HepG2 (cell line): ENCODE measurements at regions not wholly inside any gene's neighbourhood (a gene's known extent, or its start where the extent isn't known, plus 50 kb on each side); places are given as distances from the start of the nearest gene placed in this dataset.

Experiments
- ATAC-seq: fragments of 200-7000 bp; cut with Tn5 transposase; 3 replicates; pipeline ENCODE4 v1.9.1; 2020; ENCODE audit warnings: mild to moderate bottlenecking, moderate library complexity
- BruUV-seq: library from RNA; stranded (reverse); fragments of 400-500 nt; replicated peaks from 2 replicates; lab custom pipeline; 2021; lab: Mats Ljungman, UMichigan
- CTCF ChIA-PET: fragments of 300-600 bp; formaldehyde crosslinking; extraction: SDS; loops from one replicate; lab custom pipeline; 2021; ENCODE audit warnings: low total read pairs, inconsistent platforms, low intra/inter-chr PET ratio; lab: Yijun Ruan, JAX
- POLR2A ChIA-PET: fragments of 350-600 bp; sonication (Branson Sonifier 250); formaldehyde crosslinking; loops from one replicate; lab custom pipeline; 2020; ENCODE audit warnings: antibody characterized with exemption, inconsistent platforms; lab: Yijun Ruan, JAX
- DNase-seq: peaks from one replicate; pipeline ENCODE4 v3.0.0-alpha.2; 2015; ENCODE audit warnings: low spot score
- FAIRE-seq: peaks from 3 replicates; lab custom pipeline; 2011; peaks lifted over from hg19 to GRCh38; lab: Jason Lieb, UNC
- H2AFZ ChIP-seq: one replicate; pipeline ENCODE4 v1.6.1; 2011; ENCODE audit warnings: low read length, inconsistent platforms
- H3K27ac ChIP-seq: fragments of 300-600 bp; 3 replicates; pipeline ENCODE4 v1.8.0; 2011; ENCODE audit warnings: mixed run types, mild to moderate bottlenecking, mixed read lengths, low read length, inconsistent platforms; ENCODE audit not compliant: insufficient read depth; ENCODE audit errors: extremely low read length
- H3K27me3 ChIP-seq, 2 experiments: fragments of 200-600 bp in 1 of 2; 2 replicates in 1 of 2; 3 replicates in 1 of 2; pipeline versions ENCODE4 v1.6.0 to v1.8.0; 2011; ENCODE audit warnings: low read length in 2 of 2, mild to moderate bottlenecking in 2 of 2, moderate library complexity in 2 of 2, inconsistent platforms in 1 of 2; ENCODE audit not compliant: insufficient read depth in 2 of 2, control insufficient read depth in 1 of 2
- H3K36me3 ChIP-seq, 2 experiments: fragments of 200-600 bp in 1 of 2; replicated peaks in 1 of 2; 2 replicates in 1 of 2; 3 replicates in 1 of 2; pipeline versions ENCODE4 v1.5.1 to v1.8.0; 2011; ENCODE audit warnings: low read length in 2 of 2, inconsistent platforms in 1 of 2; ENCODE audit not compliant: insufficient read depth in 2 of 2, control insufficient read depth in 1 of 2
- H3K4me1 ChIP-seq: 2 replicates; pipeline ENCODE4 v1.5.1; 2012; ENCODE audit warnings: low read length, inconsistent platforms; ENCODE audit not compliant: insufficient read depth
- H3K4me2 ChIP-seq: 2 replicates; pipeline ENCODE4 v1.6.0; 2011; ENCODE audit warnings: low read depth, low read length, inconsistent platforms
- H3K4me3 ChIP-seq, 3 experiments: fragments of 200-600 bp in 1 of 3; sonication (generic), shearing (Covaris generic) in 1 of 3; replicated peaks in 1 of 3; 2 replicates each; pipeline ENCODE4 v1.5.1; 2011 to 2016; ENCODE audit warnings: low read length in 3 of 3, inconsistent platforms in 2 of 3, low read depth in 2 of 3, mild to moderate bottlenecking in 2 of 3, control low read depth in 1 of 3, mixed read lengths in 1 of 3; ENCODE audit not compliant: insufficient read depth in 1 of 3
- H3K79me2 ChIP-seq: one replicate; pipeline ENCODE4 v1.6.1; 2011; ENCODE audit warnings: low read length, inconsistent platforms; ENCODE audit not compliant: insufficient read depth
- H3K9ac ChIP-seq: 2 replicates; pipeline ENCODE4 v1.6.0; 2011; ENCODE audit warnings: mild to moderate bottlenecking, low read depth, low read length, inconsistent platforms; ENCODE audit not compliant: insufficient read depth
- H3K9me3 ChIP-seq: 2 replicates; pipeline ENCODE4 v1.5.1; 2012; ENCODE audit warnings: mild to moderate bottlenecking, low read length
- H4K20me1 ChIP-seq: 2 replicates; pipeline ENCODE4 v1.6.0; 2011; ENCODE audit warnings: inconsistent platforms, mild to moderate bottlenecking, low read length, moderate library complexity; ENCODE audit not compliant: insufficient read depth
- BRF2 ChIP-seq: sonication (generic); formaldehyde crosslinking; IDR thresholded peaks from 2 replicates; pipeline ENCODE4 v1.8.1; 2022; ENCODE audit warnings: mild to moderate bottlenecking, missing genetic modification reagents
- HOXA5 ChIP-seq: sonication (generic); formaldehyde crosslinking; IDR thresholded peaks from 2 replicates; pipeline ENCODE4 v1.4.0; 2020; ENCODE audit warnings: missing genetic modification reagents
- KAT8 ChIP-seq: IDR thresholded peaks from 2 replicates; pipeline ENCODE4 v1.6.1; 2016; ENCODE audit warnings: missing genetic modification reagents, missing compliant biosample characterization
- MAFK ChIP-seq, 2 experiments: IDR thresholded peaks in 1 of 2; conservative IDR thresholded peaks in 1 of 2; 2 replicates each; pipeline ENCODE4 v1.6.1; 2011; ENCODE audit warnings: improper control_type of control experiment in 2 of 2, low read length in 2 of 2
- NONO ChIP-seq, 2 experiments: fragments of 450-650 bp in 1 of 2; sonication (generic) in 1 of 2; formaldehyde crosslinking in 1 of 2; IDR thresholded peaks in 1 of 2; conservative IDR thresholded peaks in 1 of 2; 2 replicates each; pipeline versions ENCODE4 v1.6.1 to v1.8.0; 2017 to 2022; ENCODE audit warnings: mild to moderate bottlenecking in 1 of 2, missing genetic modification reagents in 1 of 2, moderate library complexity in 1 of 2
- SAFB2 ChIP-seq: sonication (generic); formaldehyde crosslinking; IDR thresholded peaks from 2 replicates; pipeline ENCODE4 v1.5.1; 2020; ENCODE audit warnings: missing genetic modification reagents, low read depth, mild to moderate bottlenecking, borderline replicate concordance
- SIX4 ChIP-seq: sonication (generic); formaldehyde crosslinking; IDR thresholded peaks from 2 replicates; pipeline ENCODE4 v1.4.0; 2020; ENCODE audit warnings: missing genetic modification reagents
- THAP8 ChIP-seq: sonication (generic); formaldehyde crosslinking; IDR thresholded peaks from 2 replicates; pipeline ENCODE4 v1.5.1; 2020; ENCODE audit warnings: missing genetic modification reagents, mild to moderate bottlenecking, borderline replicate concordance
- TRIM24 ChIP-seq: sonication (generic); formaldehyde crosslinking; IDR thresholded peaks from 2 replicates; pipeline ENCODE4 v1.8.0; 2022; ENCODE audit warnings: mild to moderate bottlenecking, missing genetic modification reagents
- ZFAT ChIP-seq: sonication (generic); formaldehyde crosslinking; conservative IDR thresholded peaks from 2 replicates; pipeline ENCODE4 v1.8.1; 2023; ENCODE audit warnings: missing genetic modification reagents, inconsistent platforms
- ZNF713 ChIP-seq: sonication (generic); formaldehyde crosslinking; IDR thresholded peaks from 2 replicates; pipeline ENCODE4 v1.4.0; 2020; ENCODE audit warnings: mild to moderate bottlenecking, missing genetic modification reagents
- ZNF768 ChIP-seq: sonication (generic); formaldehyde crosslinking; IDR thresholded peaks from 2 replicates; pipeline ENCODE4 v1.4.0; 2020; ENCODE audit warnings: missing genetic modification reagents
- WGBS: methylation state at CpG from one replicate; pipeline ENCODE4 v1.1.6; 2017; ENCODE audit warnings: low lambda C conversion rate; 5-methylcytosine and 5-hydroxymethylcytosine counted together
- in situ Hi-C: cut with HindIII; loops from 2 replicates; pipeline ENCODE4 v1.10.0; 2017; ENCODE audit warnings: low pct_unique_long_range_greater_than_20kb; ENCODE audit not compliant: extremely low pct_ligation_motif_present
- intact Hi-C: fragments of 100-400 bp; cut with micrococcal nuclease; formaldehyde crosslinking; loops from one replicate; pipeline ENCODE4 v1.10.0; 2022; ENCODE audit not compliant: unreplicated experiment
- TF ChIP-seq, protein P1 (sequence below): sonication (generic); formaldehyde crosslinking; conservative IDR thresholded peaks from 2 replicates; pipeline ENCODE4 v1.8.0; 2022; ENCODE audit warnings: low read depth, missing genetic modification reagents

DNA sequence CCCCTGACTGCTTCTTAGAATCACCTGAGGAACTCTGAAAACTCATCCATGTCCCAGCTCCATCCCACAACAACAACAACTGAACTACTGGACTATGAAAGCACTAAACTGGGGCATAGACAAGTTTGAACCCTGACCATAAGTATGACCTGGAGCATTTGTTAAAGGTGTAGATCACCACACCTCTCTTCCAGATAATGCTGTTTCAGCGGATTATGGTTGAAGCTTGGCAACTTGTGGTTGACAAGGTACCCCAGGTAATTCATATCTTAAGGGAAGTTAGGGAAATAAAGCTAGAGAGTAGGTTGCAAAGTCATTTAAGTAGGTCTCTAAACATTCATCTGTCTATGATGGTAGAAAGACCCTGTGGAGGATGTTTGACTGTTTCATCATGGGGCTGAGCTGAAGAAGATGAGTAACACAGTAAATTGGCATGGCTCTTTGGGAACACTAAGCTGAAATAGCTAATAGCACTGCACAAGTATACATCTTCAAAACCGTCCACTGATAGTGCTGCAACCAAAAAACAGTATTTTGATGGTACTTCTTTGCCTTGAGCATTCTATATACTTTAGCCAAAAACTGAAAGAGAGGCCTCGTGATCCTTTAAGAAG is 80.2 kb downstream of the TMEM174 start:
- H3K27ac ChIP-seq: no peak overlapping the region
- no TSS peak for BruUV-seq
- no peaks in the 10 kb centered on the region for H3K9me3 ChIP-seq
- intact Hi-C loops (no loop called here), in situ Hi-C loops (no loop called here)
- no peaks in the 10 kb centered on the region for H3K36me3 ChIP-seq
- no peak for DNase-seq
- CTCF ChIA-PET: no interaction called here
- no peak for ATAC-seq
- POLR2A ChIA-PET: no interaction called here
- H3K27me3 ChIP-seq: peaks cover 0 to 5% of the 10 kb centered on the region in 2 experiments; a peak in 1 of 5 replicates
- H3K4me2 ChIP-seq: no peak overlapping the region
- H3K79me2 ChIP-seq: no peaks in the 10 kb centered on the region
- H4K20me1 ChIP-seq: no peaks in the 10 kb centered on the region
- no peak overlapping the region for H3K9ac ChIP-seq
- no peaks in the 10 kb centered on the region for H3K4me1 ChIP-seq
- H2AFZ ChIP-seq: no peak overlapping the region
- no peak for FAIRE-seq
- no peak overlapping the region for H3K4me3 ChIP-seq
- TF ChIP-seq, protein P1, sequence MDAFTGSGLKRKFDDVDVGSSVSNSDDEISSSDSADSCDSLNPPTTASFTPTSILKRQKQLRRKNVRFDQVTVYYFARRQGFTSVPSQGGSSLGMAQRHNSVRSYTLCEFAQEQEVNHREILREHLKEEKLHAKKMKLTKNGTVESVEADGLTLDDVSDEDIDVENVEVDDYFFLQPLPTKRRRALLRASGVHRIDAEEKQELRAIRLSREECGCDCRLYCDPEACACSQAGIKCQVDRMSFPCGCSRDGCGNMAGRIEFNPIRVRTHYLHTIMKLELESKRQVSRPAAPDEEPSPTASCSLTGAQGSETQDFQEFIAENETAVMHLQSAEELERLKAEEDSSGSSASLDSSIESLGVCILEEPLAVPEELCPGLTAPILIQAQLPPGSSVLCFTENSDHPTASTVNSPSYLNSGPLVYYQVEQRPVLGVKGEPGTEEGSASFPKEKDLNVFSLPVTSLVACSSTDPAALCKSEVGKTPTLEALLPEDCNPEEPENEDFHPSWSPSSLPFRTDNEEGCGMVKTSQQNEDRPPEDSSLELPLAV: no peak
- TF ChIP-seq MAFK (conservative IDR thresholded peaks at IDR 0.05 in 1 of 2, IDR thresholded peaks at IDR 0.05 in 1 of 2; ENCODE audit: low read length in 2 of 2): peak; percentile 45 to 51; a peak in 3 of 4 replicates
- WGBS: 0% methylated on average over 3 of the region's 3 CpGs

- DNase-seq: no peak
- ChIA-PET POLR2A (no interaction called here), CTCF (no interaction called here)
- Histone ChIP-seq H3K4me1 (no peaks in the 10 kb centered on the region), H3K4me2 (no peak overlapping the region), H4K20me1 (no peaks in the 10 kb centered on the region), H2AFZ (no peak overlapping the region)
- BruUV-seq: no TSS peak
- no peak for TF ChIP-seq ZFAT (CRISPR knock-in tag)
- no peak for TF ChIP-seq SAFB2 (CRISPR knock-in tag)
- TF ChIP-seq HOXA5: no peak
- TF ChIP-seq TRIM24 (CRISPR knock-in tag): no peak
- no peak for TF ChIP-seq ZNF713 (CRISPR knock-in tag)
- no peak for TF ChIP-seq NONO (IDR thresholded peaks at IDR 0.05)
- no peak for TF ChIP-seq NONO (CRISPR knock-in tag; conservative IDR thresholded peaks at IDR 0.05)
- no peak for TF ChIP-seq SIX4 (CRISPR knock-in tag)
- no peak for TF ChIP-seq ZNF768
- no peak for TF ChIP-seq BRF2 (CRISPR knock-in tag)
- TF ChIP-seq KAT8: no peak
- TF ChIP-seq THAP8: no peak
- TF ChIP-seq, all 625 proteins: peak for 0
- H3K79me2 ChIP-seq: no peaks in the 10 kb centered on the region
- ATAC-seq (no peak), FAIRE-seq (no peak)
- H3K9me3 ChIP-seq: no peaks in the 10 kb centered on the region
- no peak overlapping the region for H3K9ac ChIP-seq
- in situ Hi-C loops (no loop called here), intact Hi-C loops (no loop called here)
- H3K27ac ChIP-seq: no peak overlapping the region
- peaks cover 0 to 14% of the 10 kb centered on the region in 2 experiments; a peak in 2 of 5 replicates for H3K27me3 ChIP-seq
- 17% methylated on average over 2 of the region's 2 CpGs for WGBS
- no peak overlapping the region for H3K4me3 ChIP-seq
- H3K36me3 ChIP-seq: no peaks in the 10 kb centered on the region
Measured at GRCh38 chr5:73250645-73251044, 77.7 kb downstream of the TMEM174 start.
